ENCODE measurements at regions not wholly inside any gene's neighbourhood (a gene's known extent, or its start where the extent isn't known, plus 50 kb on each side); places are given as distances from the start of the nearest gene placed in this dataset.

GRCh38 chr15:36008719-36009118, 462.8 kb upstream of the DPH6 start:
- intact Hi-C loops (cut with micrococcal nuclease; ENCODE audit: unreplicated experiment): no loop called here
- Mint-ChIP-seq H3K4me1 (ENCODE audit: low read depth, unreplicated experiment) (no peaks in the 10 kb centered on the region), H3K9me3 (ENCODE audit: low read depth, unreplicated experiment) (no peaks in the 10 kb centered on the region), H3K36me3 (ENCODE audit: insufficient read depth, unreplicated experiment) (no peaks in the 10 kb centered on the region), H3K4me3 (ENCODE audit: low read depth, unreplicated experiment) (no peak overlapping the region), H3K27ac (ENCODE audit: unreplicated experiment) (no peak overlapping the region), H3K27me3 (ENCODE audit: unreplicated experiment) (no peaks in the 10 kb centered on the region)
- DNase-seq: no peak
- TF ChIP-seq CTCF (IDR thresholded peaks at IDR 0.05; ENCODE audit: unreplicated experiment): no peak
- CTCF ChIA-PET: interaction anchor here (0.6 kb wide), 1 partner anchor 157 kb away, joined by 6 read pairs; no protein-coding TSS in a partner anchor
- BruUV-seq (replicated peaks): no TSS peak

- BruUV-seq (replicated peaks): no TSS peak
- DNase-seq: no peak
- CTCF ChIA-PET: no interaction called here
- H3K4me1 Mint-ChIP-seq (ENCODE audit: low read depth, unreplicated experiment): no peaks in the 10 kb centered on the region
- H3K36me3 Mint-ChIP-seq (ENCODE audit: insufficient read depth, unreplicated experiment): no peaks in the 10 kb centered on the region
- no peaks in the 10 kb centered on the region for H3K9me3 Mint-ChIP-seq (ENCODE audit: low read depth, unreplicated experiment)
- no peak for TF ChIP-seq CTCF (IDR thresholded peaks at IDR 0.05; ENCODE audit: unreplicated experiment)
- no peak overlapping the region for H3K4me3 Mint-ChIP-seq (ENCODE audit: low read depth, unreplicated experiment)
- H3K27me3 Mint-ChIP-seq (ENCODE audit: unreplicated experiment): no peaks in the 10 kb centered on the region
- H3K27ac Mint-ChIP-seq (ENCODE audit: unreplicated experiment): no peak overlapping the region
- intact Hi-C loops (cut with micrococcal nuclease; ENCODE audit: unreplicated experiment): no loop called here
Measured at GRCh38 chr15:36024031-36024688, 478.2 kb upstream of the DPH6 start.

- Mint-ChIP-seq H3K36me3 (ENCODE audit: insufficient read depth, unreplicated experiment) (no peaks in the 10 kb centered on the region), H3K4me3 (ENCODE audit: low read depth, unreplicated experiment) (no peak overlapping the region), H3K4me1 (ENCODE audit: low read depth, unreplicated experiment) (no peaks in the 10 kb centered on the region), H3K27me3 (ENCODE audit: unreplicated experiment) (no peaks in the 10 kb centered on the region), H3K9me3 (ENCODE audit: low read depth, unreplicated experiment) (no peaks in the 10 kb centered on the region), H3K27ac (ENCODE audit: unreplicated experiment) (no peak overlapping the region)
- no peak for TF ChIP-seq CTCF (IDR thresholded peaks at IDR 0.05; ENCODE audit: unreplicated experiment)
- no TSS peak for BruUV-seq (replicated peaks)
- intact Hi-C loops (cut with micrococcal nuclease; ENCODE audit: unreplicated experiment): no loop called here
- no peak for DNase-seq
- CTCF ChIA-PET: no interaction called here
Measured at GRCh38 chr15:36026627-36027283, 480.8 kb upstream of the DPH6 start.

- Mint-ChIP-seq H3K4me3 (ENCODE audit: low read depth, unreplicated experiment) (no peak overlapping the region), H3K9me3 (ENCODE audit: low read depth, unreplicated experiment) (peaks cover 2% of the 10 kb centered on the region), H3K27me3 (ENCODE audit: unreplicated experiment) (no peaks in the 10 kb centered on the region), H3K27ac (ENCODE audit: unreplicated experiment) (no peak overlapping the region), H3K4me1 (ENCODE audit: low read depth, unreplicated experiment) (no peaks in the 10 kb centered on the region), H3K36me3 (ENCODE audit: insufficient read depth, unreplicated experiment) (no peaks in the 10 kb centered on the region)
- CTCF ChIA-PET: interaction anchor here (0.6 kb wide), 1 partner anchor 219 kb away, joined by 5 read pairs; no protein-coding TSS in a partner anchor
- no TSS peak for BruUV-seq (replicated peaks)
- no peak for DNase-seq
- intact Hi-C loops (cut with micrococcal nuclease; ENCODE audit: unreplicated experiment): no loop called here
- no peak for TF ChIP-seq CTCF (IDR thresholded peaks at IDR 0.05; ENCODE audit: unreplicated experiment)
Measured at GRCh38 chr15:36029606-36030210, 483.7 kb upstream of the DPH6 start.

Measured in Calu3 (cell line).